GM12865 (cell line): ENCODE measurements at regions not wholly inside any gene's neighbourhood (a gene's known extent, or its start where the extent isn't known, plus 50 kb on each side); places are given as distances from the start of the nearest gene placed in this dataset.

ENCODE experiments used
- DNase-seq: peaks from one replicate; pipeline ENCODE4 v3.0.0; 2010; ENCODE audit warnings: low read depth
- H3K4me3 ChIP-seq: 2 replicates; pipeline ENCODE4 v1.5.1; 2011; ENCODE audit warnings: mild to moderate bottlenecking, low read depth, low read length, control low read depth
- TF ChIP-seq, protein P1 (sequence below): IDR thresholded peaks from 2 replicates; pipeline ENCODE4 v1.5.1; 2011; ENCODE audit warnings: low read length, control low read depth, low read depth, inconsistent platforms; ENCODE audit not compliant: insufficient read depth; ENCODE audit errors: missing control alignments

DNA sequence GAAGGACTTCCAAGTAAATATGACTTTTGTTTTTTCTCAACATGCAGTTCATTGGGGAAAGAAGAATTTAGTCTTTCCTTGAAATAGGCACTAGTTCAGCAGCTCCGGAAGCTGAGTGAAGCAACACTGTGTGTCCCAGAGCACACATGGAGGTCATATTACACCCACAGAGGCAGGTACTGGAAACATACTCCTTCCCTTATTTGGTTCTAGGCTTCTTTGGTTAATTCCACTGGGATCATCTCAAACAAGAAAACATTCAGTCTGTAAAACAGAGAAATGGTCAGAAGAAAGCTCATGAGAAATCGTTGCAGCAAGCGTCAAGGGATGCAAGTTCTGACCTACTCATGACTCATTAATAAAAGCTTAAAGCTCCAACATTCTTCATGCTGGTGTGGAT, 175.1 kb upstream of the PCSK5 start:
- TF ChIP-seq, protein P1, sequence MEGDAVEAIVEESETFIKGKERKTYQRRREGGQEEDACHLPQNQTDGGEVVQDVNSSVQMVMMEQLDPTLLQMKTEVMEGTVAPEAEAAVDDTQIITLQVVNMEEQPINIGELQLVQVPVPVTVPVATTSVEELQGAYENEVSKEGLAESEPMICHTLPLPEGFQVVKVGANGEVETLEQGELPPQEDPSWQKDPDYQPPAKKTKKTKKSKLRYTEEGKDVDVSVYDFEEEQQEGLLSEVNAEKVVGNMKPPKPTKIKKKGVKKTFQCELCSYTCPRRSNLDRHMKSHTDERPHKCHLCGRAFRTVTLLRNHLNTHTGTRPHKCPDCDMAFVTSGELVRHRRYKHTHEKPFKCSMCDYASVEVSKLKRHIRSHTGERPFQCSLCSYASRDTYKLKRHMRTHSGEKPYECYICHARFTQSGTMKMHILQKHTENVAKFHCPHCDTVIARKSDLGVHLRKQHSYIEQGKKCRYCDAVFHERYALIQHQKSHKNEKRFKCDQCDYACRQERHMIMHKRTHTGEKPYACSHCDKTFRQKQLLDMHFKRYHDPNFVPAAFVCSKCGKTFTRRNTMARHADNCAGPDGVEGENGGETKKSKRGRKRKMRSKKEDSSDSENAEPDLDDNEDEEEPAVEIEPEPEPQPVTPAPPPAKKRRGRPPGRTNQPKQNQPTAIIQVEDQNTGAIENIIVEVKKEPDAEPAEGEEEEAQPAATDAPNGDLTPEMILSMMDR, result no peak

DNA sequence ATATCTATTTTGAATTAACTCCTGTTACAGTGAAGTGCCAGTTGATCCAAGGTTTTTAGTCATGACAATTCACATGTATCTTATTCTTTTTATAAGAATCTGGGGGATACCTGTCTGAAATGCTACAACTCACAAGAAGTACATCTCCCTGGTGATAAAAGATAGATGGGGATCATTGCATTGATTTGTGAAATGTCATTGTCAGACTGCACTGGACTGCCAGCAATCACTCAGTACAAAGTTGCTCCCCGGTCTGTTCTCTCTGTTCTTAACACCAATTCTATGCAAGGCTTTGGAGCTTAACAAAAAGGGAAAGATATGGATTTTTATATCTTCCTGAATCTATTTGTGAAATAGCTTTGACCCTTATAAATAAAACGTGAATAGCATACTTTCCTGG, 171.8 kb upstream of the PCSK5 start:
- TF ChIP-seq, protein P1, result no peak
- DNase-seq, result no peak
- H3K4me3 ChIP-seq, result no peak overlapping the region

More for the DNA sequence above, 175.1 kb upstream of the PCSK5 start:
- H3K4me3 ChIP-seq, result no peak overlapping the region
- DNase-seq, result no peak

DNA sequence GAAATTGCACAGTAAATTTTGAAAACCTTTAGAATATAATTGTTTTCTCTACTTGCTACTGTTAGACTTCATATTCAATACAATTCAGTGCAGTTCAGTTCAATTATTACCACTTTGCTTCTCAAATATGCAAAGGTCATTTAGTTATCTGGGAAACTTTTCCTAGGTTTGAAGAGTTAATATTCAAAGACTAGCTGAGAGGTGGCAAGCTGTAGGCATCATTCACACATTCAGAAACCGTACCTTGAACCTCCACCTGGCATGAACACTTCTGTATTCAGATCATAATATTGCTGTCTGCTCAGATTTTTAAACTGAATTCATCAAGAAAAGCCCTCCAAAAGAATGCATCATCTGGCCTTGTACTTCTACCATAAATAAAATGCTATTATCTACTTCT, 162.1 kb upstream of the PCSK5 start:
- no peak overlapping the region for H3K4me3 ChIP-seq
- TF ChIP-seq, protein P1, result no peak
- DNase-seq, result no peak

DNA sequence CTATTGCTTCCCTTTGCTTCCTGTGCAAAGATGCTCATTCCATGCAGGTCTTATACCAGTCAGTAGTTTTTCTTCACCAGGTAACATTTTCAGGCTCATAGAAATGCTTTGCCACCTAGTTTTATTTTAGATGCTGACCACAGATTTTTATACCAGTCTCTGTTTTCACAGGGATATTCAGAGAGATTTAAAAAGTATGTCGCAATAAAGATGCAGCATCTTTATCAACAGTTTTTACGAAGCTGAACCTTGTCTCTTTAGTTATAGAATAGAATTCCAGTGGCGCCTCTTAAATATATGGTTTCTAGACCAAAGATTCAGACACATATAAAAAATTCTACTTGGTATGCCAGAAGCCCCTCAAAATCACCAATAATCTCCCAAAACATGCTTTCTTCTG, 155.7 kb upstream of the PCSK5 start:
- DNase-seq, result no peak
- H3K4me3 ChIP-seq, result no peak overlapping the region
- TF ChIP-seq, protein P1, result no peak

DNA sequence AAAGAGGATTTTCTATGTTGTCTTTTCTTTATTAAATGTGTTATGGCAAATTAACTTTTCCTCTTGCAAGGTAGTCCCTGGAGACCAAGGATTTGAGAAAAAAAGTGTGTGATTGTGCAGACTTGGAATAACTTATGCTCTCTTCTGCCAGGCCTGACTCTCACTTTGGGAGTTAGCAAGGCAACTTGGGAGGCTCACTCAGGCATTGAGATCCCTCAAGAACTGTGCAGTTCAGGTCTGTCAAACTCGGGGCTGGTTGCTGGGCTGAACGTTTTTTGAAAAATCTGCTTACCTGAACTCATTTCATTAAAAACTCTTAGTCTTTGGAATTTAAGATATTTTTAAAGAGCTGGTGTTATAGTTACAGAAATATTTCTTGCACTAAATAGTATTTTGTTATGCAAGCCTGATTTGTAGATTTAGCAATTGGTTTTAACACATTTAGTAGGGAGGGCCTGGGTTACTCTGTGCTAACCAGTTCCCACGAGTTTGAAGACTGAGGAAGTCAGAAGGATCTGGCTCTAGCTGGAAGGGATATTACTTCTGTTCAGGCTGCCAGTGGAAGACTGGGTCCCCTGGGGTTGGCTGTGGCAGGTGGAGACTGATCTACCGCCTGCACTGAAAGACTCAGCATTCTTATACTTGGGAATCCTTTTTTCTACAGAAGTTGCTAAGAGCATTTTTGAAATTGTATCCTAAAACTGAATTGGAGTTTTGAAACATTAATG, 150.4 kb upstream of the PCSK5 start:
- TF ChIP-seq, protein P1, result no peak
- H3K4me3 ChIP-seq, result no peak overlapping the region
- no peak for DNase-seq

DNA sequence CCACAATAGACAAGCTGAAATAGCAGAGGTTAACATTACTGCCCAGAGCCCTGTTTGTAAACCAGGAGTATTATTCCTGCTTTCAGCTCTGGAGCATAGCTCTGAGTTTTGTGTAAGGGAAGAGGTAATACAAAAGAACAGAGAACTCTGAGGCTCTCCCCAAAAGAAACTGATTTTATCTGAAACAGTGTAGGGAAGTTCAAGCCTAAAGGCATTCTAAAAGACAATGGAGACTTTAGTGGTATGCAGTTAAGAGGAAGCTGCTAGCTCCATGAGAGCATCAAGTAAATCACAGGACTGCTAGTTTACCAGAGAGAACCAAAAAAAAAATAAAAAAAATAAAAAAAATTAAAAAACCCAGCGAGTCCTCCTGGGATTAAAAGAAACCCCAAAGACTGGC, 146.6 kb upstream of the PCSK5 start:
- TF ChIP-seq, protein P1, result no peak
- DNase-seq, result no peak
- no peak overlapping the region for H3K4me3 ChIP-seq

DNA sequence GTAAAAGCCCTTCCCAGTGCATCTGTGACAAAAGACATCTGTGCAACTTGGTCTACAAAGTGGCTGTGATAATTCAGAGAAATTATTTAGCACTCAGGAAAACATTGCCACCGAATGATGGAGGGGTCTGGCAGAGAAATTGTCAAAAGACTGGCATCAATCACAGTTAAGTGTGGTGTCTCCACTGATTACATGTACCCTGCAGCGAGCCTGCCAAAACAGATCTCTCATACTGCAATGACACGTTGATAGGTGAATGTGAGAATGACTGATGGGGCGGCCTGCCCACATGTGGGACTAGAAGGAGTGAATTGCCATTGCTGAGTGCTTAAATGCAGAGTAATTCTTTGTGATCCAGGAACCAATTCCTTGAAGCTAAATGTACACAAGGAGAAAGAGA, 136.4 kb upstream of the PCSK5 start:
- TF ChIP-seq, protein P1, result no peak
- DNase-seq, result no peak
- H3K4me3 ChIP-seq, result no peak overlapping the region
